HG03575 (cell line): ENCODE measurements at regions not wholly inside any gene's neighbourhood (a gene's known extent, or its start where the extent isn't known, plus 50 kb on each side); places are given as distances from the start of the nearest gene placed in this dataset.

Experiments
- ATAC-seq: cut with Tn5 transposase; IDR thresholded peaks from one replicate; pipeline ENCODE4 v1.9.1; 2021; ENCODE audit not compliant: unreplicated experiment, insufficient number of reproducible peaks, low FRiP score; ENCODE audit errors: extremely low read depth

DNA sequence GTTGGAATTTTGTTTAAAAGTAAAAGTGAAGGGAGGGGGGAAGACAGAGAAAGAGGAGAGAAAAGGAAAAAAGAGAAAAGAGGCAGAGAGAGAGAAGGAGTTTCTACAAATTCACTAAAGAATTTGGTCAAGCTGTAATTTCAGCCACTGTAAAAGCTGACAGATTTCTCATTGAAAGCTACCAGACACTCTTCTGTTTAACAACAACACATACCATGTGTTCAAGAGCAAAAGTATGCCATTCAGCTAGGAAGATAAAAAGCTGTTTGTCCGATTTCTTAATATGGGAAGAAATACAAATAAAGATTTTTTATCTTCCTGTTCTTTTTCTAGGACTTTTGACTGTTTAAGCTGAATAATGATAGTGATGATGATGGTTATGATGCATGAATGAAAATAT, 204.8 kb upstream of the RSPO3 start:
- ATAC-seq = no peak

DNA sequence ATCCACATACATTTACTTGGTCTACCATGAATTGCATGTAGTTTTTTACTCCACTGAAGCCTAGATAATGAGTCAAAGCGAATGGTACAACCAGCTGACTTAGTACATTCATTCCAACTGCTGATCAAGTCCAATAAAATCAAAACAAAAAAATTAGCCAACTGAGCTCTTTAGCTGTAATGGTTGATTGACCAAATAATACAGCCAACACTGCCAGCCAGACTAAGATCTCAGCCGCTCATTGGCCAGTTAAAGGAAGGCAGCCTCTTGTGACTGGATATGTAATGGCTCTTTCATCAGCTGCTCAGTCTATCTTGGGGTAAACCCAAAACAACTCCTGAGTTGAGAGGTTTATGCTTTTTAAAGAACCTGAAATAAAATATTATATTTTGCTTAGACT, 204.3 kb upstream of the RSPO3 start:
- ATAC-seq = no peak

DNA sequence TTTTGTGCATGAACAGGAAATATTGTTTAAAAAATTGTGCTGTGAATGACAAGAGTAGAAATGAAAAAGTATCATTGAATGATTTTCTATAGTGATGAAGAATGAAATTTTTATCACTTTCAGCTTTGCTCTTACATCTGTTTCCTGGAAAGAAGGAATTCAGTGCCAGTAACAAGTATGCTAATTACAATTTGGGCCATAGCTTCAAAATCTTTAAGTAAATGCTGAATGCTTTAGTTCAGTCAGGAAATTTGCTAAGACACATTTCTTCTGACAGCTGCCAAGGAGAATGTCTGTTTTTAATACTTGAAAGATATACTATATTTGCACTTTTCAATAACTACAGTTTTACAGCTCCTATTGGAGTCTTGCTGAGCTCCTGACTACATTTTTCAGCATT, 203.7 kb upstream of the RSPO3 start:
- no peak for ATAC-seq

DNA sequence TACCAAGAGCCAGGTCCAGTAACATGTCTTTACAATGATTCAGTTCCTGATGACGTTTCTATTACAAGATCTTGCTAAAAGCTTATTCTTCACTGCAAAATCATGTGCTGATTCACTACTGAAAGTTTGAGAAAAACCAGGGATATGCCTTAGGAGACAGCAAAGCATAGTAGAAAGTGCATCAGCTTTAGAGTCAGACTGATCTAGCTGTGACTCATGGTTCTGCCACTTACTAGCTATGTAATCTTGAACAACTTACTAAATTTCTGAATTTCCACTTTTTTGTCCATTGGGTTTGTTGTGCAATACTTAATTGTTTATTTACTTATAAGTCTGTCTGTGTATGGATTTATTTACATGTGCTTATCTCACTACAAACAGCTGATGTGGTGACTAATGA, 198.5 kb upstream of the RSPO3 start:
- no peak for ATAC-seq

DNA sequence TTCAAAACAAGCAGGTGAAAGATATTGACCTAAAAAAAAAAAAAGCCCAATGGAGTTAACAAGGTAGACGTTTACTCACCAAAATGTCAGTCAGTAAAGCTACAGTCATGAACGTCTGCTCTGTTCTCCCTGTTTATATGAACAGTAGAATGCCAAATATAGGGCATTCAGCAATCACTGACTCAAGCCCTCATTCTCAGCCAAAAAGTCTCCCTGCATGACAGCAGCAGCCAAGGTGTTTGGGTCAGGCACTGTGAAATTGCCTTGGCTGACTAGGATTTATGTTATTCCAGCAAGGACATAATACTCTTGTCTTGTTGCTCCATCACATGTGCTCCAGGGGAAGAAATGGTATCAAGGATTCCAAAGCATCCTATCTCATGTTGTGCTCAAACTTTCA, 194.7 kb upstream of the RSPO3 start:
- no peak for ATAC-seq

DNA sequence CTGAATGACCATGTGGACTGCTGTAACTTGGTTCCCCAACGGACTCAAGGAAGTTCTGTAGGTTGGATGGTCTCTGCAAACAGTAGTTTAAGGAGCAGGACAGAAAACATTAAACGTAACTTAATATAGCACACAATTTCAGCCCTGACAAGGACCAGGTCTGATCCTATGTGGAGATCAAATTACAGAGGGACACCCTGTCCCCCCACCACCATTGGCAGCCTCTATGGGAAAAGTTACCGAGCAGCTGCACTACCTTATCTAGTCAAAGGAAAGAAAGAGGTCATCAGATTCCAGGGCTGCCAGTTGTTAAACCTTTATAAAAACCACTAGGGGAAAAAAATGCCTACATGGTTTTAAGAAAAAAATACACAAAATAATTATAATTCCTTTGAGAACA, 191.5 kb upstream of the RSPO3 start:
- ATAC-seq = no peak

DNA sequence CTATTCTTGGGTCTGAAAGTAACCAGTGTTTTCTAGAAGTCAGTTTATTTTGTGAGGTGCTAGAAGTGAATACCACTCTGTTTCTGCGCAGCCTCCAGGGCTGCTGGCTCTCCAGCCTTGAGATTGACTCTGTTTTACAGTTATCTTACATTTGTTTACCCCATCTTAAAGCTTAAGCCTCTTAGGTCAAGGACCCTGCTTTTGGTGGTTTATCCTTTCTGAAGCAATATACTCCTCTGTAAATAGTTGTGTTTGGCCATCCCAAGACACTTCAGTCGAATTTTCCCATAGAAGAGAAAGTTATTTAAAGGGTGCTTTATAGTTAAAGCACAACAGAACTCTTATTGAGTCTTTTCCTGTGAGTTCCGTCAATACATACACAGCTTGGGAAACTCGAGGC, 190.6 kb upstream of the RSPO3 start:
- no peak for ATAC-seq

DNA sequence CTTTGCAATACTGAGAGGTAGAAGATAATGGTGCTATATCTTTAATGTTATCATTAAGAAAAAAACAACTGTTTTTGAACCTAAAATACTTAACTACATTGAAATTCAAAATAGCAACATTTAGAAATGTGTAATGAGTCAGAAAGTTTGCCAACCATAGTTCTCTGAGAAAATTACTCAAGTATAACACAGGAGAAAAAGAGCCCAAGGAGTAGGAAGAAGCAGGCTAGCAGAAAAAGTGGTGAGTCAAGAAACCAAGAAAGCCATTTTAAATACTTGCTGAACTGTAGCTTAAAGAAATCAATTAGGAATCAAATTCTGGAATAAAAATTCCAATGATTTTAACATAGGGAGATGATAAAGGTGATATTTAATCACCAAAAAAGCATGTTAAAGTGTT, 181.0 kb upstream of the RSPO3 start:
- no peak for ATAC-seq

DNA sequence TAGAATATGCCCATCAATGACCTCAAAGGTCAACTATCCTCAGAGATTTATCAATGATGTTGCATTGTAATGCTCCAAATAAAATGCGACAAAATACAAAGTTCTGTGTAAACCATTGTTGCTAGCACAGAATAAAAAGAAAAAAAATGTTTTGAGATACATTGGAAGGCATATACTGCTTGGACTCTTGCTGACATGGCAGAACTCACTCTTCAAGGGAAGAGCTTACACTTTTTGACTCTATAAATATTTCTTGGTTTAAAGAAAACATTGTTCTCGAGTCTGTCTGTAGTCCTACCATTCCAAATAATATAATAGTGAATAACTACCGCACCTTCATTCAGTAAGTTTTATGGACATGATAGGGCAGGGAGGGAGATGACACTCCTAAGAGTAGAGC, 178.7 kb upstream of the RSPO3 start:
- ATAC-seq = no peak

DNA sequence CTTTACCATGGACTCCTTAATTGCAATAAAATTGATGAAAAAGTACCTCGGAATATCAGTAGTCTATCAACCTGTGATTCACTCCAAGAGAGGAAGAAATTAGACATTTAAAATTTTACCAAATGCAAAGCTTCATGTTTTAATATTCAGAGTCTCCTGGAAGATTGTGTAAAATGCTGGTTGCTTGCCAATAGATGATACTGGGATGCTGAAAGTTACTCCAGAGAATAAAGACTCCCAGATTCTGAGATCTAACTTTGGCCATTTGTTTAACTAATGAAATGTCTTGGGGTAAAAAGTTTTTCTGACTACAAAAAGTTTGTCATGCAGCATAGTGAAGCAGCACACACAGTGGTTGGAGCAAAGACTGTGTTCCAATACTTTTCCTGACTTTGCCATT, 176.7 kb upstream of the RSPO3 start:
- ATAC-seq = no peak

DNA sequence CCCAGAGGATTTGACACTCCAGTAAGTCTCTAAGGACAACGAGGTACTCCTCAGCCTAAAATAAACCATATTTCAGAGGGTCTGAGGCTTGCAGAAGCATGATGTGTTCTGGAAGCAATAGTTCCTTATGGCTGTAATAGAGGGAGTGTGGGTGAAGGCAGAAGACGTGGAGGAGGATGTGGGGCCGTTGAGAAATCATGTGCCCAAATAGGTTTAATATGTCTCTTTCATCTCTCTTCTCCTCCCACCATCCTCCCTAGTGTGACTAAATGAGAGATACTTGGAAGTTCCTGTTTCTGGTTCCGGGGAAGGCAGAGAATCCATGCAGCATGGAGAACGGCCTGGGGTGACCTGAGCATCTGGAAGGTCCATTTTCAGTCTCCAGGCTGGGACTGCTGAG, 174.0 kb upstream of the RSPO3 start:
- ATAC-seq = no peak

DNA sequence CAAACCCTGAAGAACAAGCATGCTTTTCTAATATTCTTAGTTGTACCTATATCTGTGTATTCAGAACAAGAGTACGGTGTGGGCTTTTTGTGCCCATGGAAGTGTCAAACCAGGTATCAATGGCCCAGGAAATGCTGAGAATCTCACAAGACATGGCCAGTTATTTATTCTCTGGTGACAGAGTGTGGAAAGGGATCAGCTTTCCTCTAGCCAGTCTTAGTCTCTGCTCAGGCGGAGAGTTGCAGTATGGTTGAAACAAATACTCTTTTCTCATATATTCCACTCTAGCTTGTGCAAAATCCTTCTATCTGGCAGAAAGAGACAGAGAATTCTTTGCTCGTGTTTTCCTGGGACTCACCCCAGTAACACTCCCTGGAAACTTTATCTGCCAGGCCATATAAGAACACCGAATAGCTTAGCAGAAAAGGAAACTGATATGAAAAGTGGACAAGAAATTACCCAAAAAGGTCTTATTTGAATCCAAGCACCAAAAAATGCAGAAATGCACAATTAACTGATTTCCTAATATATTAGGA, 173.3 kb upstream of the RSPO3 start:
- ATAC-seq = no peak

DNA sequence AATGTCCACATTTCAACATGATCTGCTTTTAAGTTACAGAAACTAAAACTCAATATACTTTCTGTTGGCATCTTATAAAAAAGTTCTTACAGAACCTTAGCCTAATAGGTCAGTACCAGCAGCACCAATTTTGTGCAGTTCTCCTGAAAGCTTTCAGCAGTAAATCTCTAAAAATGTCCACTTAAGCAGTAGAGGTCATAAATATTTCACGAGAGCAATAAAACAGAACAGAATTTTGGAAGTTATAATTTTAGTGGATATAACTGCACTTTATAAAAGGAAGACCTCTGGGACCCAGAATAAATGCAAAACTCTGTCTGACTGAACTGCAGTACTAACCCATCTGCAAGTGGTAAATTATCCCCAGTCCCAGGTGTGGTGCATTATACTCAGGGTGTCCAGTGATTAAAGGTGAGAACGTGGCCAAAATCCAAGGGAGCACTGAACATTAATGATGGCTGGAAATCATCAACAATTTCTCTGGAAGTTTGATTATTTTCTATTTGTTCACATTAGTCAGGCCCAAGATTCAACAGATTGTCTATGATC, 172.6 kb upstream of the RSPO3 start:
- no peak for ATAC-seq

DNA sequence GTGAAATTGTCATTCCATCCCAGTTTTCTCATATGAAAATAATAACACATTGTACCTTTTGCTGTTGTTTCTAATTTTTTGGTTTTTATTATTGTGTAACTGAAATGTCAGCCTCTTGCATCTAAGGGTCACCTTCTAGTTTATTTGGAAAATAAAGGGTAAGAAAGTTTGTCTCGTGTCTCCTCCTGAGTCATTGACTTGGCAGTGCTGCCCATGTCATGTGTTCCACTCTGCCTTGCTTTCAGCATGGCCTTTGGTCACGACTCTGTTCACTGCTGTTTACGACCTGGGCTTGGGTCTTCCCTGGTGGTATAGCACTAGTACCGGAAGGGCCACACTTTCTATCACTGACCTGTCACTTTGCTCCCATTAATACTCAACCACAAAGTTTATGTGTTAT, 171.4 kb upstream of the RSPO3 start:
- no peak for ATAC-seq

DNA sequence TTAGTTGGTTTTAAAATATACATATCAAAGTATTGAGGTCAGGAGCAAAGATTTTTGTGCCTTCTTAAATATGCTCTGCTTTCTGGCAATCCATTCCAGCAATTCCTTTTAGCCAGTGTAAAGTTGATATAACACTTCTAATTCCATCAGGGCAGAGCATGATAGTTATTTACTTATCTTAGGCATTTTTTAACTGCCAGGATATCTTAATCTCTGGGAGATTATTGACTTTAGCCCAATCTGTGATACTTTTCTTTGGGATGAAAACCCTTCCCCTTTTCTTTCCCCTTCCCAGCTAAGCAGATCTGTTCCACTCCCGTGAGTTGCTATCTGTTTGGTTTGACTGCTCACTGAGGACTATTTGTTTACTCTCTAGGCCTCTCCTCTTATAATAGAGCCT, 168.7 kb upstream of the RSPO3 start:
- ATAC-seq = no peak

DNA sequence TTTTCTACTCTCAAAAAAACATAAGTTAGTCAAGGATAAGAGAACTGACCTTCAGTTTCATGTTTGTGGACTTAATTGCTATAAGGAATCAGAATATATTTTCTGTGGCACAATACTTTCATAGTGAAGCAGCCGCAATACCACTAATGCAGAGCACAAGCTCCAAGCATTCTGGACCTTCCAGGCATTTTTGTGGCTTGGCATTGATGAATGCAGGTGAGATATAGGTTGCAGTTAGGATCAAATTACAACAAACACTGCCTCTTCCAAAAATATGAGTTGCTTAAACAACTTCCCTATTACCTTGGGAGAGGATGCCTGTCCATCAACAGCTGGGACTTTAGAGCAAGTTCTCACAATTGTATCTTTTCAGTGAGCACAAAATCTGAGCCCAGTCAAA, 162.8 kb upstream of the RSPO3 start:
- no peak for ATAC-seq

DNA sequence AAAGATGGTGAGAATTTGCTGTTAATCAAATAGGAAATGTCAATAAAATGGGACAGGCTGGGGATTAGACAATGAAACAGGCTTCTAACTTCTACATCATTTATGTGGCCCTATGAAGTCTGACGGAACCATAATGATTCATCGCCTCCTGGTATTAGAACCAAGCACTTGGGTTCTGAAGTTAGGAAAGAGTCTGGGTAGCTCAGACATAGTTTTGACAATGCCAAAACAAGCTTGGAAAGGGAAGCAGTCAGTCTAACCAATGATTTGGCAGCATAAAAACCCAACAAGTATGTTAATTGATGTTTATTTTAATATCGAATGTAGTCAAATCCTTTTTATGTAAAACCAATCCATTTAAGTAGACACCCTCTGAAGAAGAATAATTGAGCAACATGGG, 160.8 kb upstream of the RSPO3 start:
- ATAC-seq = no peak

DNA sequence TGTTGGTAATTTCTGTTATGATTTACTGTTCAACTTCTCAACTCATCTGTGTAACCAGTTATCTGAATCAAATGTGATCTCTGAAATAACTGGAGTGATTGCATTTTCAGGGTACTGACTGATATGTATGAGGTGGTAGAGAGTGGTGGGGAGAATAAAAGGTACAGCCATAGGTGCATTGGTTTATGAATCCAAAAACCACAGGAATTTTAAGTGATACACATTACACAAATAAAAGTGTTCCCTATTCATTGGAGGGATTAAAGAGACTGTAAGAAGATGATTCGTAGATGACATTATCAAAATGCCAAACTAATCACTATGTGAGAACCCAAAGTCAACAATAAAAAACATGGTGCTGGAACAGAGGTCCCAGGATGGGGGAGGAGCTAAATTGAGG, 158.7 kb upstream of the RSPO3 start:
- no peak for ATAC-seq

DNA sequence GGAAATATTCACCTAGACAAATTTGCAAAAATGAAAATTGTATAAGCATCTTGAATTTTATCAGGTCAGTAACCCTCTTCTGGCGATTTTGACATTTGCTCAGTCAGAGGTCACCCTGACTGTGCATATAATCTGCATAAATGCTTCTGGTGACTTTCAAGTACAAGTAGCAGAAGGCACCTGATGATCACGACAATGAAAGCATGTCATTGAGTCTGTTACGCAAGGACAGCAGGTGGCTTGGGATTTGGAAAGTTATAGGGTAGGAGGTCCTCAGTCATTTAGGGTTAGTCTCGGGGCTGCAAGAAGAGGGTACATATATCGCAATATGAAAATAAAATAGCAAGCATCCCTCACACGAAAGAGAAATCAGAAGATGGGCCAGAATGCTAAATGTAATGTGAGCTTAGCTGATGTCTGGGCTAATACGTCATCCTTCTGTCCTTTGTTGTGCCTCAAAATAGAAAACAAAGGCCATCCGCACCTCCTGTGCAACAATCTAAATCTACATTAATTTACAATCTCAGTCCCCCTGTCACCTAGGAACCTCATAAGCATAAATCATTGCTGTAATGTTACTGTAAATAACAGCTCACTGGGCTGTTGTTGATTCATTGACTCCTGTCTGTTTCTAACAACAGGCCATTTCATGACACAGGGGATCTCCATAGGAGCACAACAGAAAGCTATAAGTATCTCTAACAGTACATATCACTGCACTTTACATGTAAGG, 155.2 kb upstream of the RSPO3 start:
- no peak for ATAC-seq

DNA sequence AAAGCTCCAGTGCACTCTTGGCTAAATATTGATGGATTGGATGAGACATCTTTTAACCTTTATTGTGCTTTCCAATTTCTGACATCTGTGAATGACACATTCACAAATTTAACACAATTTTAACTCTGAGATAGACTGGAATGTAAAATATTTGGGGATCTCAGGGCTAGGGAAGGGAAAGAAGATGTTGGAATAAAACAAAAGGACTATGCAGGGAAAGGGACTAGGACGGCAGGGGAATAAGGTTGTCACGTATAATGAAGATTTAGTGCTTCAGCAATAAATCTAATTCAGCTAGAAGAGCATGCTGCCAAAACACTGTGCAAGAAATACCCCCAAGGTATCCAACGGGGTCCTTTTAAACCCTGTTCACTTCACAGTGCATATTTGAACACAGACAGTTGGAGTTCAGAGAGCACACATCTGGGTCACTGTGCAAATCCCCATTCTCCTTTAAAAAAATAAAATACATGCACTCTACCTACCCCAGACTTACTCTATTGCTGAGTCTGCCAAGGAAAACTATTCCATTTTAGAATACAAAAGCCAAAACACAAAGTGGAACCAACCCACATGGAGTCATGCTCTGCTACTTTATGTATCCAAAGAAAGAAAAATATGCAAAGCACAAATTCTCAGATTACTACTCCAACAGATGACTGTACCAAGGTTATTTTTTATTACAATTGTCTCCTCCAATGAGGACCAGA, 151.0 kb upstream of the RSPO3 start:
- no peak for ATAC-seq
